ENCODE measurements at regions not wholly inside any gene's neighbourhood (a gene's known extent, or its start where the extent isn't known, plus 50 kb on each side); places are given as distances from the start of the nearest gene placed in this dataset.
"Not testable (repeated sequence)": the region's sequence is repeated elsewhere in the genome, so short reads cannot be mapped to it uniquely, and the experiment has no call there.

DNA sequence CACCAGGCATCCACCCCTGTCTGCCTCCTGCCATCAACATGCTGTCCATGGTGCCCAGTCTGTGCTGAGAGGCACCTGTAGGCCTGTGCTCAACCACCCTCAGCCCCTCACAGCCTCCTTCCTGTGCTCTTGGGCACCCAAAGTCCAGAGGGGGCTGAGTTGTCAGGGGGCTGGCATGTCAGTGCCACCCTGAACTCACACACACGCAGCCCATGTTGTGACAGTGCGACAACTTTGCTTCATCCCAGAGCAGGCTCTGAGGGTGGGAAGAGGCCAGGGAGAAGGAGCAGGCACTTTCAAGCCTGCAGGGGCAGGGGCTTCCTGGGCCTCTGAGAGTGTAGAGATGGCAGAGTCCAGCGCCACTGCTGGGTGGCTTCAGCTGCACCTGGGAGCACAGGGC is 491.0 kb downstream of the TMEM135 start:
- H3K9ac ChIP-seq (ENCODE audit: low read depth in 1 of 3, low read length in 3 of 3) = no peak overlapping the region
- H3K4me1 ChIP-seq (ENCODE audit: control insufficient read depth in 3 of 3, insufficient read depth in 3 of 3, low read length in 3 of 3) = no peaks in the 10 kb centered on the region
- no peak overlapping the region for H3K27ac ChIP-seq (ENCODE audit: low read depth, low read length)
- H3K36me3 ChIP-seq (ENCODE audit: control insufficient read depth in 3 of 3, insufficient read depth in 3 of 3, low read length in 3 of 3) = no peaks in the 10 kb centered on the region
- no peaks in the 10 kb centered on the region for H3K27me3 ChIP-seq (ENCODE audit: control insufficient read depth in 3 of 3, insufficient read depth in 3 of 3, low read length in 3 of 3)
- H3K9me3 ChIP-seq (ENCODE audit: control insufficient read depth in 3 of 3, low read length in 3 of 3) = peaks cover 0 to 2% (median 0%) of the 10 kb centered on the region in 3 donors
- H3K4me3 ChIP-seq (ENCODE audit: low read length in 3 of 3) = no peak overlapping the region

DNA sequence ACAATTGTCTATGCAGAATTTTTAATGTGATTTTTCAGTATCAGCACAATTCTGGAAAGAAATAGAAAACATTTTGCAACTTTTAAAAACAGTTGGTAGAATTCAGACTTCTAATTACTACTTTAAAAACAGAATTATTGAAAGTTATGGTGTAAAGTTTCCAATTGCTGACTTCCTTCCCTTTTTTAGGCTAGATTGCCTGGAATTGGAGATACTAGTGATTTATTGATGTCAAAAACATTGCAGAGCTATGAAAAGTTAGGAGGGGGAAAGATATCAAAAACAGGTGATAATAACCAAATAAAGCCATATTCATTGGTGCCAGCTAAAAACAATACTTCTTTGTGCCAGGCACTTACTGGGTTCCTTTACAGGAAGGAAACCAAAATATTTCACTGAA is 485.5 kb downstream of the TMEM135 start:
- no peak overlapping the region for H3K4me3 ChIP-seq (ENCODE audit: low read length in 3 of 3)
- no peak overlapping the region for H3K9ac ChIP-seq (ENCODE audit: low read depth in 1 of 3, low read length in 3 of 3)
- H3K36me3 ChIP-seq (ENCODE audit: control insufficient read depth in 3 of 3, insufficient read depth in 3 of 3, low read length in 3 of 3) = no peaks in the 10 kb centered on the region
- no peak overlapping the region for H3K27ac ChIP-seq (ENCODE audit: low read depth, low read length)
- no peaks in the 10 kb centered on the region for H3K27me3 ChIP-seq (ENCODE audit: control insufficient read depth in 3 of 3, insufficient read depth in 3 of 3, low read length in 3 of 3)
- peaks cover 0 to 2% (median 0%) of the 10 kb centered on the region in 3 donors for H3K9me3 ChIP-seq (ENCODE audit: control insufficient read depth in 3 of 3, low read length in 3 of 3)
- no peaks in the 10 kb centered on the region for H3K4me1 ChIP-seq (ENCODE audit: control insufficient read depth in 3 of 3, insufficient read depth in 3 of 3, low read length in 3 of 3)

GRCh38 chr11:87518266-87518665 is 480.5 kb downstream of the TMEM135 start:
- no peaks in the 10 kb centered on the region for H3K9me3 ChIP-seq (ENCODE audit: control insufficient read depth in 3 of 3, low read length in 3 of 3)
- H3K4me3 ChIP-seq (ENCODE audit: low read length in 3 of 3) = no peak overlapping the region
- no peaks in the 10 kb centered on the region for H3K36me3 ChIP-seq (ENCODE audit: control insufficient read depth in 3 of 3, insufficient read depth in 3 of 3, low read length in 3 of 3)
- H3K27ac ChIP-seq (ENCODE audit: low read depth, low read length) = no peak overlapping the region
- H3K9ac ChIP-seq (ENCODE audit: low read depth in 1 of 3, low read length in 3 of 3) = no peak overlapping the region
- no peaks in the 10 kb centered on the region for H3K27me3 ChIP-seq (ENCODE audit: control insufficient read depth in 3 of 3, insufficient read depth in 3 of 3, low read length in 3 of 3)
- H3K4me1 ChIP-seq (ENCODE audit: control insufficient read depth in 3 of 3, insufficient read depth in 3 of 3, low read length in 3 of 3) = no peaks in the 10 kb centered on the region

- no peak overlapping the region for H3K9ac ChIP-seq (ENCODE audit: low read depth in 1 of 3, low read length in 3 of 3)
- H3K36me3 ChIP-seq (ENCODE audit: control insufficient read depth in 3 of 3, insufficient read depth in 3 of 3, low read length in 3 of 3) = no peaks in the 10 kb centered on the region
- no peaks in the 10 kb centered on the region for H3K4me1 ChIP-seq (ENCODE audit: control insufficient read depth in 3 of 3, insufficient read depth in 3 of 3, low read length in 3 of 3)
- H3K27ac ChIP-seq (ENCODE audit: low read depth, low read length) = no peak overlapping the region
- no peaks in the 10 kb centered on the region for H3K27me3 ChIP-seq (ENCODE audit: control insufficient read depth in 3 of 3, insufficient read depth in 3 of 3, low read length in 3 of 3)
- no peak overlapping the region for H3K4me3 ChIP-seq (ENCODE audit: low read length in 3 of 3)
- H3K9me3 ChIP-seq (ENCODE audit: control insufficient read depth in 3 of 3, low read length in 3 of 3) = no peaks in the 10 kb centered on the region
Measured at GRCh38 chr11:87517351-87517750, 479.6 kb downstream of the TMEM135 start.

- not testable (repeated sequence) for H3K27ac ChIP-seq (ENCODE audit: low read depth, low read length); H3K4me3 ChIP-seq (ENCODE audit: low read length in 3 of 3); H3K4me1 ChIP-seq (ENCODE audit: control insufficient read depth in 3 of 3, insufficient read depth in 3 of 3, low read length in 3 of 3); H3K9ac ChIP-seq (ENCODE audit: low read depth in 1 of 3, low read length in 3 of 3); H3K27me3 ChIP-seq (ENCODE audit: control insufficient read depth in 3 of 3, insufficient read depth in 3 of 3, low read length in 3 of 3); H3K9me3 ChIP-seq (ENCODE audit: control insufficient read depth in 3 of 3, low read length in 3 of 3); H3K36me3 ChIP-seq (ENCODE audit: control insufficient read depth in 3 of 3, insufficient read depth in 3 of 3, low read length in 3 of 3)
Measured at GRCh38 chr11:87507722-87508121, 470.0 kb downstream of the TMEM135 start.

DNA sequence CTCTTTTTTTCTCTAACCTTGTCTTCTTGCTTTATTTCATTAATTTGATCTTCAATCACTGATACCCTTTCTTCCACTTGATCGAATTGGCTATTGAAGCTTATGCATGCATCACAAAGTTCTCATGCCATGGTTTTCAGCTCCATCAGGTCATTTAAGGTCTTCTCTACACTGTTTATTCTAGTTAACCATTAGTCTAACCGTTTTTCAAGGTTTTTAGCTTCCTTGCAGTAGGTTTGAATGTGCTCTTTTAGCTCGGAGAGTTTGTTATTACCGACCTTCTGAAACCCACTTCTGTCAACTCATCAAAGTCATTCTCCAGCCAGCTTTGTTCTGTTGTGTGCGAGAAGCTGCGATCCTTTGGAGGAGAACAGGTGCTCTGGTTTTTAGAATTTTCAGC is 469.2 kb downstream of the TMEM135 start:
- H3K27ac ChIP-seq (ENCODE audit: low read depth, low read length); H3K36me3 ChIP-seq (ENCODE audit: control insufficient read depth in 3 of 3, insufficient read depth in 3 of 3, low read length in 3 of 3); H3K27me3 ChIP-seq (ENCODE audit: control insufficient read depth in 3 of 3, insufficient read depth in 3 of 3, low read length in 3 of 3); H3K4me1 ChIP-seq (ENCODE audit: control insufficient read depth in 3 of 3, insufficient read depth in 3 of 3, low read length in 3 of 3); H3K9me3 ChIP-seq (ENCODE audit: control insufficient read depth in 3 of 3, low read length in 3 of 3); H3K9ac ChIP-seq (ENCODE audit: low read depth in 1 of 3, low read length in 3 of 3); H3K4me3 ChIP-seq (ENCODE audit: low read length in 3 of 3): not testable (repeated sequence)

DNA sequence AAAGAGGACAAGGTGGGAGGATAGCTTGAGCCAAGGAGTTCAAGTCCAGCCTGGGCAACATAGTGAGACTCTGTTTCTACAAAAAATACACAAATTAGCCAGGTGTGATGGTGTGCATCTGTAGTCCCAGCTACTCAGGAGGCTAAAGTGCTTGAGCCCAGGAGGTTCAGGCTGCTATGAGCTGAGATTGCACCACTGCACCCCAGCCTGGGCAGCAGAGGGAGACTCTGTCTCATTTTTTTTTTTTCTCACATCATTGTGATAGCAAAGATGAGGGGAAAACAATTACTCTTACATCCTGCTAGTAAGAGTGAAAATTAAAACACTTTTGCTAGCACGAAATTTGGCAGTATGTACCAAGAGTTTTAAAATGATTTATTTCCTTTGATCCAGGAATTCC is 463.7 kb downstream of the TMEM135 start:
- Histone ChIP-seq H3K27me3 (ENCODE audit: control insufficient read depth in 3 of 3, insufficient read depth in 3 of 3, low read length in 3 of 3) (no peaks in the 10 kb centered on the region), H3K36me3 (ENCODE audit: control insufficient read depth in 3 of 3, insufficient read depth in 3 of 3, low read length in 3 of 3) (no peaks in the 10 kb centered on the region), H3K4me1 (ENCODE audit: control insufficient read depth in 3 of 3, insufficient read depth in 3 of 3, low read length in 3 of 3) (no peaks in the 10 kb centered on the region), H3K27ac (ENCODE audit: low read depth, low read length) (no peak overlapping the region), H3K9ac (ENCODE audit: low read depth in 1 of 3, low read length in 3 of 3) (no peak overlapping the region), H3K4me3 (ENCODE audit: low read length in 3 of 3) (no peak overlapping the region), H3K9me3 (ENCODE audit: control insufficient read depth in 3 of 3, low read length in 3 of 3) (peaks cover 0 to 2% (median 0%) of the 10 kb centered on the region in 3 donors)

- H3K27me3 ChIP-seq (ENCODE audit: control insufficient read depth in 3 of 3, insufficient read depth in 3 of 3, low read length in 3 of 3); H3K27ac ChIP-seq (ENCODE audit: low read depth, low read length); H3K9ac ChIP-seq (ENCODE audit: low read depth in 1 of 3, low read length in 3 of 3); H3K36me3 ChIP-seq (ENCODE audit: control insufficient read depth in 3 of 3, insufficient read depth in 3 of 3, low read length in 3 of 3); H3K9me3 ChIP-seq (ENCODE audit: control insufficient read depth in 3 of 3, low read length in 3 of 3); H3K4me1 ChIP-seq (ENCODE audit: control insufficient read depth in 3 of 3, insufficient read depth in 3 of 3, low read length in 3 of 3); H3K4me3 ChIP-seq (ENCODE audit: low read length in 3 of 3): not testable (repeated sequence)
Measured at GRCh38 chr11:87494936-87495335, 457.2 kb downstream of the TMEM135 start.

GRCh38 chr11:87494026-87494425 is 456.3 kb downstream of the TMEM135 start:
- H3K27me3 ChIP-seq (ENCODE audit: control insufficient read depth in 3 of 3, insufficient read depth in 3 of 3, low read length in 3 of 3); H3K4me1 ChIP-seq (ENCODE audit: control insufficient read depth in 3 of 3, insufficient read depth in 3 of 3, low read length in 3 of 3); H3K9ac ChIP-seq (ENCODE audit: low read depth in 1 of 3, low read length in 3 of 3); H3K4me3 ChIP-seq (ENCODE audit: low read length in 3 of 3); H3K36me3 ChIP-seq (ENCODE audit: control insufficient read depth in 3 of 3, insufficient read depth in 3 of 3, low read length in 3 of 3); H3K9me3 ChIP-seq (ENCODE audit: control insufficient read depth in 3 of 3, low read length in 3 of 3); H3K27ac ChIP-seq (ENCODE audit: low read depth, low read length): not testable (repeated sequence)

GRCh38 chr11:87493516-87493915 is 455.8 kb downstream of the TMEM135 start:
- Histone ChIP-seq H3K4me3 (ENCODE audit: low read length in 3 of 3) (no peak overlapping the region), H3K4me1 (ENCODE audit: control insufficient read depth in 3 of 3, insufficient read depth in 3 of 3, low read length in 3 of 3) (no peaks in the 10 kb centered on the region), H3K27me3 (ENCODE audit: control insufficient read depth in 3 of 3, insufficient read depth in 3 of 3, low read length in 3 of 3) (no peaks in the 10 kb centered on the region), H3K27ac (ENCODE audit: low read depth, low read length) (no peak overlapping the region), H3K36me3 (ENCODE audit: control insufficient read depth in 3 of 3, insufficient read depth in 3 of 3, low read length in 3 of 3) (no peaks in the 10 kb centered on the region), H3K9ac (ENCODE audit: low read depth in 1 of 3, low read length in 3 of 3) (no peak overlapping the region), H3K9me3 (ENCODE audit: control insufficient read depth in 3 of 3, low read length in 3 of 3) (no peaks in the 10 kb centered on the region)

GRCh38 chr11:87491381-87491780 is 453.6 kb downstream of the TMEM135 start:
- Histone ChIP-seq H3K4me3 (ENCODE audit: low read length in 3 of 3) (no peak overlapping the region), H3K4me1 (ENCODE audit: control insufficient read depth in 3 of 3, insufficient read depth in 3 of 3, low read length in 3 of 3) (no peaks in the 10 kb centered on the region), H3K9ac (ENCODE audit: low read depth in 1 of 3, low read length in 3 of 3) (no peak overlapping the region), H3K36me3 (ENCODE audit: control insufficient read depth in 3 of 3, insufficient read depth in 3 of 3, low read length in 3 of 3) (no peaks in the 10 kb centered on the region), H3K27me3 (ENCODE audit: control insufficient read depth in 3 of 3, insufficient read depth in 3 of 3, low read length in 3 of 3) (no peaks in the 10 kb centered on the region), H3K9me3 (ENCODE audit: control insufficient read depth in 3 of 3, low read length in 3 of 3) (no peaks in the 10 kb centered on the region), H3K27ac (ENCODE audit: low read depth, low read length) (no peak overlapping the region)
